ENCODE measurements at regions not wholly inside any gene's neighbourhood (a gene's known extent, or its start where the extent isn't known, plus 50 kb on each side); places are given as distances from the start of the nearest gene placed in this dataset.
"Not testable (repeated sequence)": the region's sequence is repeated elsewhere in the genome, so short reads cannot be mapped to it uniquely, and the experiment has no call there.

GRCh38 chr6:131414956-131415355 is 158.1 kb upstream of the ARG1 start:
- DNase-seq (no peak), ATAC-seq (ENCODE audit: poor library complexity) (no peak)
- intact Hi-C loops (cut with DNase I), result no loop called here

GRCh38 chr6:131418441-131418840 is 154.6 kb upstream of the ARG1 start:
- intact Hi-C loops (cut with DNase I), result no loop called here
- no peak for DNase-seq
- no peak for ATAC-seq (ENCODE audit: poor library complexity)

DNA sequence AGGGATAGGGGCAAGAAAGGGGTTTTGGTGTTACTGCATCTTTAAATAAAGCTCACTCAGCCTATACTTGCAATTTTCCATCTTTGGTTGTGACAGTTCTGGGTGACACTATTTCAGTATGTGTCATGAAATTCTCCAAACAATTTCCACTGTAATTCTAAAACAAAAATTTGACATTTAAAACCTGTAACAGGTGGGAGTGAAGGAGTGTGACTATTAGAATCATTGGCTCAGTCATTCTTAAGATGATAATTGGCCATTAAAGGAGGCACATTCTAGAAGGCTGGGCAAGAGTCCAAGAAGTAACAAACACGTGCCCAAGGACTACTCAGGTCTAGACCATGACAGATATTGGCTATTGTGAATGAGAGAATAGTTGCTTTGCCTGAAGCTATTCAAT is 153.3 kb upstream of the ARG1 start:
- no peak for DNase-seq
- no peak for ATAC-seq (ENCODE audit: poor library complexity)
- intact Hi-C loops (cut with DNase I), result no loop called here

- intact Hi-C loops (cut with DNase I), result no loop called here
- DNase-seq (no peak), ATAC-seq (ENCODE audit: poor library complexity) (no peak)
Measured at GRCh38 chr6:131424016-131424415, 149.0 kb upstream of the ARG1 start.

GRCh38 chr6:131424475-131424874 is 148.6 kb upstream of the ARG1 start:
- ATAC-seq (ENCODE audit: poor library complexity), result no peak

GRCh38 chr6:131427434-131428058 is 145.5 kb upstream of the ARG1 start:
- intact Hi-C loops (cut with DNase I), result no loop called here
- DNase-seq, result no peak
- ATAC-seq (ENCODE audit: poor library complexity), result no peak

More at GRCh38 chr6:131424475-131424874, 148.6 kb upstream of the ARG1 start:
- DNase-seq, result no peak
- intact Hi-C loops (cut with DNase I), result no loop called here

GRCh38 chr6:131430531-131430930 is 142.5 kb upstream of the ARG1 start:
- ATAC-seq (ENCODE audit: poor library complexity), result no peak
- no peak for DNase-seq
- intact Hi-C loops (cut with DNase I), result no loop called here

GRCh38 chr6:131431718-131432117 is 141.3 kb upstream of the ARG1 start:
- intact Hi-C loops (cut with DNase I), result no loop called here
- DNase-seq, result no peak
- ATAC-seq (ENCODE audit: poor library complexity), result no peak

GRCh38 chr6:131433927-131434326 is 139.1 kb upstream of the ARG1 start:
- no peak for DNase-seq
- intact Hi-C loops (cut with DNase I), result no loop called here
- ATAC-seq (ENCODE audit: poor library complexity), result no peak

- no peak for DNase-seq
- ATAC-seq (ENCODE audit: poor library complexity), result no peak
- intact Hi-C loops (cut with DNase I), result no loop called here
Measured at GRCh38 chr6:131436358-131436757, 136.7 kb upstream of the ARG1 start.

DNA sequence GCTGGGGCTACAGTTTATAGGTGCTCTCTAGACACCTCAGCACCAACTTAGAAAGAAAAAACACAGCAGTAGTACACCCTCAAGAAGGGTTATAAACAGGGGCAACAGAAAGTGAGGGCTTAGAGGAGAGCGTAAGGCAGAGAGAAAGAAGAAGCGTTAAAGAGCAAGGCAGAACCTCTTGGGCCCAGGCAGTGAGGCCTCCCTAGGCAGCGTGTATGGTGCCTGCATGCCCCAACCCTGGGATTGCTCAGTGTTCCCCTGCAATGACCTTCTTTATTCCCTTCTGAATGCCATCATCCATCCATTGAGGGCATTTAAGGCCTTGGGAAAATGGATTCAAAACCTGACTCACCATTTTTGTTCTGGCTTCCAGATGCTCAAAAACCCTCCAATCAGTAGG is 130.0 kb upstream of the ARG1 start:
- no peak for ATAC-seq (ENCODE audit: poor library complexity)
- no peak for DNase-seq
- intact Hi-C loops (cut with DNase I), result no loop called here

DNA sequence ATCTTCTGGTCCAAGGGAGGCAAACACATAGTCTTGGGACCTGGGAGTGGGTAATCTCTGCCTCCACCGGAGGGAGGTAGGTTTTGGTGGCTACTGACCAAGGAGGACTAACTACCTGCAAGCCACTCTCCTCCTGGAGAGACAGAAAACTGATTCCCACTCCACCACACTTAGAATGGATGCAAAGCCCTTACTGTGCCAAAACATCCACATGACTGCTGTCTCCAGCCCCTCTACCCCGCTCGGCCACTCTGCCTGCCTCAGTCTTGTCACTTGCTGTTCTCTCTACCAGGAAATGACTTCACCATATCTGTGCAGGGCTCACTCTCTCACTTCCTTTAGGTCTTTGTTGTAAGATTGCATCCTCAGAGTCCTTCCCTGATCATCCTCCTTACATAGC is 129.5 kb upstream of the ARG1 start:
- ATAC-seq (ENCODE audit: poor library complexity) (no peak), DNase-seq (no peak)
- intact Hi-C loops (cut with DNase I), result no loop called here

- intact Hi-C loops (cut with DNase I); ATAC-seq (ENCODE audit: poor library complexity); DNase-seq: not testable (repeated sequence)
Measured at GRCh38 chr6:131445356-131445755, 127.7 kb upstream of the ARG1 start.

- ATAC-seq (ENCODE audit: poor library complexity) (no peak), DNase-seq (no peak)
- intact Hi-C loops (cut with DNase I), result no loop called here
Measured at GRCh38 chr6:131450861-131451260, 122.2 kb upstream of the ARG1 start.

GRCh38 chr6:131451321-131452144 is 121.5 kb upstream of the ARG1 start:
- ATAC-seq (ENCODE audit: poor library complexity) (no peak), DNase-seq (no peak)
- intact Hi-C loops (cut with DNase I), result no loop called here

GRCh38 chr6:131453803-131454202 is 119.2 kb upstream of the ARG1 start:
- ATAC-seq (ENCODE audit: poor library complexity) (no peak), DNase-seq (no peak)
- intact Hi-C loops (cut with DNase I), result no loop called here

DNA sequence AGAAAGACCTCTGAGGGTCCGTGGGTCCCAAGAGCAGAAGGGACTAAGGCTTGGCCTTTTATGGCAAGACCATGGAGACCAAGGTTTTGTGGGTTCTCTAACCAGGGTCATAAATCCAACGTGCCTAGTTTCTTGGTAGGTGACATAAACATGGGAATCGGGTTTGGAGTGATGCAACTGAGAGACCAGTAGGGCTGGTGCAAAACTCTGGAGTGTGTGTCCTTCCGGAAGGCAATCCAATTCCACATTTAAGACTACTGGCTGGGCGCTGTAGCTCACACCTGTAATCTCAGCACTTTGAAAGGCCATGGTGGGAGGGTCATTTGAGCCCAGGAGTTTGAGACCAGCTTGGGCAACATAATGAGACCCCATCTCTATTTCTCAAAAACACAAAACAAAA is 116.5 kb upstream of the ARG1 start:
- DNase-seq (no peak), ATAC-seq (ENCODE audit: poor library complexity) (no peak)
- intact Hi-C loops (cut with DNase I), result no loop called here

- ATAC-seq (ENCODE audit: poor library complexity) (no peak), DNase-seq (no peak)
- intact Hi-C loops (cut with DNase I), result no loop called here
Measured at GRCh38 chr6:131459005-131459404, 114.0 kb upstream of the ARG1 start.

DNA sequence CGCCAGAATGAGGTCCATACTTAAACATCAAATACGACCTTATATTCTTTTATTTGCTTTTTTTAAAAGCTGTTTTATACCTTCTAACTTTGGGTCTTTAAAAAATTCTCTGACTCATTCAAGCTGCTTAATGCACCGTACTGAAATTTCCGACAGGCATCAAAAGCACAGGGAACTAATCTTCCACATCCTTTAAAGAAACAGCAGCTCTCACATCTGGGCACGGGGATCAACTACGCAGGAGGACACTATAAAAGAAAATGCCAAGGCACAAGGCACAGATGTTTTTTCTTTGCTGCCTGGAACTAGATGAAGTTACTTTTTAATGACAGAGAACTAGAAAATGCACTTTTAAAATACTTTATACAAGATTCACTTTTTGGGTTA is 112.4 kb upstream of the ARG1 start:
- intact Hi-C loops (cut with DNase I), result no loop called here
- no peak for ATAC-seq (ENCODE audit: poor library complexity)
- no peak for DNase-seq

DNA sequence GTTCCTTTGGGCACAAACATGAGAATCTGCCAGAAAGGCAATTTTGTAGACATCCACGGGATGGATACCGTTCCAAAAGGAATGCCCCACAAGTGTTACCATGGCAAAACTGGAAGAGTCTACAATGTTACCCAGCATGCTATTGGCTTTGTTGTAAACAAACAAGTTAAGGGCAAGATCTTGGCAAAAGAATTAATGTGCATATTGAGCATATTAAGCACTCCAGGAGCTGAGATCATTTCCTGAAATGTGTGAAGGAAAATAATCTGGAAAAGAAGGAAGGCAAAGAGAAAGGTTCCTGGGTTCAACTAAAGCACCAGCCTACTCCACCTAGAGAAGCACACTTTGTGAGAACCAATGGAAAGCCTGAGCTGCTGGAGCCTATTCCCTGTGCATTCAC is 103.9 kb upstream of the ARG1 start:
- ATAC-seq (ENCODE audit: poor library complexity) (no peak), DNase-seq (no peak)
- intact Hi-C loops (cut with DNase I), result no loop called here

DNA sequence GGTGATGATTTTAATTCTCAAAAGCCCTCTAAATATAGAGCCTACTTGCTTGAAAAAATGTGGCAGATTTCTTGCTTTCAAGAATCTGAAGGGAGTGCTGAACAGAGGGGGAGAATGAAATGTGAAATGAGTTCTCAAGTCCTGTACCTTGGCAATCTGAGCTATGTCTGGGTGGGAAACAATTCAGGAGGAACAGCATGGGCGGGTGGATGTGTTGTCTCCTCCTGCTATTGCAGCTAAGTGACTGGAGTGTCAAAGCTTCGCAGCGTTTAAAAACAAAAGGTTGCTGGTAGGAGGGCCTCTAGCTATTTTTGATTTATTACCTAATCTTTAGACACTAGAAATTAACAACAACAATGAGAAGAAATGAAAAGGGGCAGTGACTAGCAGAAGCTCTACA is 102.5 kb upstream of the ARG1 start:
- intact Hi-C loops (cut with DNase I), result no loop called here
- no peak for ATAC-seq (ENCODE audit: poor library complexity)
- DNase-seq, result no peak
